ENCODE measurements at regions not wholly inside any gene's neighbourhood (a gene's known extent, or its start where the extent isn't known, plus 50 kb on each side); places are given as distances from the start of the nearest gene placed in this dataset.

- no peak for TF ChIP-seq ZNF462 (CRISPR knock-in tag; IDR thresholded peaks at IDR 0.05)
- TF ChIP-seq CTCF (conservative IDR thresholded peaks at IDR 0.05; ENCODE audit: low read depth in 2 of 2) = no peak
- no peak for TF ChIP-seq NANOG (IDR thresholded peaks at IDR 0.05; ENCODE audit: borderline replicate concordance)
- no peak for TF ChIP-seq CREB1 (CRISPR knock-in tag; IDR thresholded peaks at IDR 0.05; ENCODE audit: low read depth)
- TF ChIP-seq ETS1 (IDR thresholded peaks at IDR 0.05) = no peak
- no peak for TF ChIP-seq STAT1 (IDR thresholded peaks at IDR 0.05; ENCODE audit: unreplicated experiment)
- no peak for TF ChIP-seq POLR2AphosphoS5 (IDR thresholded peaks at IDR 0.05; ENCODE audit: low read depth)
- no peak for TF ChIP-seq ZNF331 (CRISPR knock-in tag; IDR thresholded peaks at IDR 0.05; ENCODE audit: low read depth)
- TF ChIP-seq ZNF114 (CRISPR knock-in tag; IDR thresholded peaks at IDR 0.05) = no peak
- TF ChIP-seq EZH2 (IDR thresholded peaks at IDR 0.05; ENCODE audit: low read depth, unreplicated experiment) = no peak
- no peak for TF ChIP-seq EZH2phosphoT487 (IDR thresholded peaks at IDR 0.05; ENCODE audit: unreplicated experiment)
Observed at GRCh38 chr4:156615066-156615531, 356.5 kb downstream of the PDGFC start (continued).

All from GM23338 (cell line).